A673 (cell line): ENCODE measurements at regions not wholly inside any gene's neighbourhood (a gene's known extent, or its start where the extent isn't known, plus 50 kb on each side); places are given as distances from the start of the nearest gene placed in this dataset.

Experiments
- CTCF ChIP-seq: fragments of 300-800, 200-600 bp; sonication (generic); conservative IDR thresholded peaks from 2 replicates; pipeline ENCODE4 v1.5.1; 2017; ENCODE audit warnings: low read depth, mild to moderate bottlenecking, antibody characterized with exemption, low read length, moderate library complexity, mixed read lengths
- EZH2 ChIP-seq: fragments of 200-600 bp; sonication (generic); IDR thresholded peaks from 2 replicates; pipeline ENCODE4 v1.6.1; 2017; ENCODE audit warnings: borderline replicate concordance, low read depth, mild to moderate bottlenecking, mixed read lengths, antibody characterized with exemption, low read length; ENCODE audit not compliant: poor library complexity, severe bottlenecking

DNA sequence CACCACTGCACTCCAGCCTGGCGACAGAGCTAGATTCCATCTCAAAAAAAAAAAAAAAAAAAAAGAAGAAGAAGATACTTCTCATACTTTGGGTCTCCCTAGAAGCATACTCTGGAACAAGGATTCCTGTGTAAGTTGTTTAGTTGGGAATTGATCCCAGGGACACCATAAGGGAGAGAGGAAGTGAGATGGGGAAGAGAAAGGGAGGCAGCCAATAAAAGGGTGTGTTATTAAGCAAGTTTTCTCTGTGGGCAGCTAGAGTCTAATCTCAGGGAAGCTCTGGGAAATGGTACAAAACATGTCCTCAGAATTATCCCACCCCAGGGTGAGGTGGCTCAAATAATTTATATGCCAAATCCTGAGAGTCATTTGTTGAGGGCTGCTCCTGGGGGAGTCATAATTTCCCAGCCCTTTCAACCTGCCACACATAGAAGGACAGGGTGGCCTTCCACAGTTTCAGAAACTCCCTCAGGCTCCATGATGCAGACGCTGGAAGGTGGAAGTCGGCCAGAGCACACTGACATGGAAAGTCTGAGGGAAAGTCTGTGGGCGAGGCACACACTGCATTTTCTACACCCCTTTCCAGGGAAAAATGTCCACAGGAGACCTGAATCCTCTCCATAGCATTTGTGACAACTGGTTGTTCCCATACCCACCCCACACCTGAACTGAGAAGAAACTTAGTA, 86.4 kb upstream of the SLC4A7 start:
- TF ChIP-seq CTCF (no peak), EZH2 (no peak)
